OCI-LY7 (cell line): ENCODE measurements at regions not wholly inside any gene's neighbourhood (a gene's known extent, or its start where the extent isn't known, plus 50 kb on each side); places are given as distances from the start of the nearest gene placed in this dataset.

Experiments used
- BruUV-seq: library from RNA; stranded (reverse); fragments of 400-500 nt; replicated peaks from 2 replicates; lab custom pipeline; 2021; lab: Mats Ljungman, UMichigan
- CTCF ChIA-PET: fragments of 300-600 bp; sonication (Branson Sonifier 250); formaldehyde crosslinking; loops from one replicate; lab custom pipeline; 2022; ENCODE audit warnings: antibody characterized with exemption; ENCODE audit not compliant: unreplicated experiment; lab: Charles Lee
- POLR2A ChIA-PET: fragments of 300-600 bp; sonication (Branson Sonifier 250); formaldehyde crosslinking; loops from one replicate; lab custom pipeline; 2022; ENCODE audit warnings: antibody characterized with exemption; lab: Charles Lee
- DNase-seq: peaks from one replicate; pipeline ENCODE4 v3.0.0-alpha.2; 2015; ENCODE audit warnings: low spot score
- H2AFZ ChIP-seq: fragments of 200-600 bp; sonication (generic), shearing (Covaris generic); 2 replicates; pipeline ENCODE4 v1.6.1; 2014; ENCODE audit warnings: mild to moderate bottlenecking, antibody characterized with exemption, low read length, moderate library complexity
- H3K27ac ChIP-seq: fragments of 200-600 bp; sonication (generic); 2 replicates; pipeline ENCODE4 v1.5.1; 2014; ENCODE audit warnings: mixed run types, low read depth, mild to moderate bottlenecking, moderate library complexity, low read length, inconsistent platforms; ENCODE audit not compliant: poor library complexity, severe bottlenecking
- H3K36me3 ChIP-seq: fragments of 200-600 bp; sonication (generic); 2 replicates; pipeline ENCODE4 v1.6.1; 2014; ENCODE audit warnings: mild to moderate bottlenecking, antibody characterized with exemption, low read length, moderate library complexity, mixed read lengths; ENCODE audit not compliant: insufficient read depth
- H3K4me1 ChIP-seq: fragments of 200-600 bp; sonication (generic); 2 replicates; pipeline ENCODE4 v1.5.1; 2014; ENCODE audit warnings: mild to moderate bottlenecking, low read length; ENCODE audit not compliant: insufficient read depth, poor library complexity, severe bottlenecking
- H3K4me2 ChIP-seq: fragments of 200-600 bp; sonication (generic); 2 replicates; pipeline ENCODE4 v1.6.1; 2014; ENCODE audit warnings: mild to moderate bottlenecking, low read length
- H3K4me3 ChIP-seq: fragments of 200-600 bp; sonication (generic); 2 replicates; pipeline ENCODE4 v1.5.1; 2014; ENCODE audit warnings: mild to moderate bottlenecking, low read depth, low read length; ENCODE audit not compliant: poor library complexity, severe bottlenecking
- H3K79me2 ChIP-seq: fragments of 200-600 bp; sonication (generic); 2 replicates; pipeline ENCODE4 v1.6.1; 2016; ENCODE audit warnings: low read depth, mild to moderate bottlenecking, low read length, moderate library complexity, mixed read lengths; ENCODE audit not compliant: insufficient read depth
- H3K9me2 ChIP-seq: fragments of 200-600 bp; sonication (generic); 2 replicates; pipeline ENCODE4 v1.6.1; 2016; ENCODE audit warnings: mild to moderate bottlenecking, low read length, mixed read lengths; ENCODE audit not compliant: insufficient read depth
- H3K9me3 ChIP-seq: fragments of 200-600 bp; sonication (generic); 2 replicates; pipeline ENCODE4 v1.6.1; 2014; ENCODE audit warnings: mild to moderate bottlenecking, mixed run types, low read length, mixed read lengths
- H4K20me1 ChIP-seq: fragments of 200-600 bp; sonication (generic); 2 replicates; pipeline ENCODE4 v1.6.1; 2014; ENCODE audit warnings: mild to moderate bottlenecking, antibody characterized with exemption, low read length, moderate library complexity, mixed read lengths; ENCODE audit not compliant: insufficient read depth
- EZH2phosphoT487 ChIP-seq: fragments of 200-600 bp; sonication (generic); IDR thresholded peaks from 2 replicates; pipeline ENCODE4 v1.6.1; 2018; ENCODE audit warnings: low read depth, borderline replicate concordance, mild to moderate bottlenecking, mixed run types, antibody characterized with exemption, low read length, moderate library complexity, mixed read lengths
- intact Hi-C: fragments of 100-400 bp; cut with micrococcal nuclease; formaldehyde crosslinking; loops from one replicate; pipeline ENCODE4 v1.10.0; 2022; ENCODE audit not compliant: unreplicated experiment
- TF ChIP-seq, protein P1 (sequence below): fragments of 200-600 bp; sonication (generic); conservative IDR thresholded peaks from 2 replicates; pipeline ENCODE4 v1.5.1; 2014; ENCODE audit warnings: mild to moderate bottlenecking, antibody characterized with exemption, low read length, moderate library complexity, mixed read lengths

DNA sequence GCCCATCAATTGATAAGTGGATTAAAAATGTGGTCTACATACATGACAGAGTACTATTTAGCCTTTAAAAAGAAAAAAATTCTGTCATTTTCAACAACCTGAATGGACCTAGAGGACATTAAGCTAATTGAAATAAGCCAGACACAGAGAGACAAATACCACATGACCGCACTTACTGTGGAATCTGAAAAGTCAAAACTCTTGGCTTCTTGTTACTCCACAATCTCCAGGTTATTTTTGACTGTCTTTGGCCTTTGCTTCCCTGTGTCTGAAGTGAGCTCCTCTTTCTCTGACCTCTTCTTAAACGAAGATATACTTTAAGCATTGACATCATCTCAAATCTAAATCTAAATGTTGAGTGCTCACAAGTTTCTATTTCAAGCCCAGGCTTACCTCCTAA lies 265.5 kb upstream of the ADRA1B start:
- no peak for DNase-seq
- no peaks in the 10 kb centered on the region for H4K20me1 ChIP-seq
- H3K4me3 ChIP-seq, result no peak overlapping the region
- intact Hi-C loops, result no loop called here
- no peaks in the 10 kb centered on the region for H3K79me2 ChIP-seq
- TF ChIP-seq, protein P1, sequence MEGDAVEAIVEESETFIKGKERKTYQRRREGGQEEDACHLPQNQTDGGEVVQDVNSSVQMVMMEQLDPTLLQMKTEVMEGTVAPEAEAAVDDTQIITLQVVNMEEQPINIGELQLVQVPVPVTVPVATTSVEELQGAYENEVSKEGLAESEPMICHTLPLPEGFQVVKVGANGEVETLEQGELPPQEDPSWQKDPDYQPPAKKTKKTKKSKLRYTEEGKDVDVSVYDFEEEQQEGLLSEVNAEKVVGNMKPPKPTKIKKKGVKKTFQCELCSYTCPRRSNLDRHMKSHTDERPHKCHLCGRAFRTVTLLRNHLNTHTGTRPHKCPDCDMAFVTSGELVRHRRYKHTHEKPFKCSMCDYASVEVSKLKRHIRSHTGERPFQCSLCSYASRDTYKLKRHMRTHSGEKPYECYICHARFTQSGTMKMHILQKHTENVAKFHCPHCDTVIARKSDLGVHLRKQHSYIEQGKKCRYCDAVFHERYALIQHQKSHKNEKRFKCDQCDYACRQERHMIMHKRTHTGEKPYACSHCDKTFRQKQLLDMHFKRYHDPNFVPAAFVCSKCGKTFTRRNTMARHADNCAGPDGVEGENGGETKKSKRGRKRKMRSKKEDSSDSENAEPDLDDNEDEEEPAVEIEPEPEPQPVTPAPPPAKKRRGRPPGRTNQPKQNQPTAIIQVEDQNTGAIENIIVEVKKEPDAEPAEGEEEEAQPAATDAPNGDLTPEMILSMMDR, result no peak
- TF ChIP-seq EZH2phosphoT487, result no peak
- POLR2A ChIA-PET, result interaction anchor here (0.7 to 0.9 kb wide), 2 partner anchors 246 to 333 kb away, joined by 3 to 5 read pairs; no protein-coding TSS in a partner anchor
- no peak overlapping the region for H3K27ac ChIP-seq
- no peaks in the 10 kb centered on the region for H3K9me2 ChIP-seq
- BruUV-seq, result no TSS peak
- CTCF ChIA-PET, result no interaction called here
- no peaks in the 10 kb centered on the region for H3K36me3 ChIP-seq
- H2AFZ ChIP-seq, result no peak overlapping the region
- H3K9me3 ChIP-seq, result no peaks in the 10 kb centered on the region
- H3K4me1 ChIP-seq, result no peaks in the 10 kb centered on the region
- H3K4me2 ChIP-seq, result no peak overlapping the region

DNA sequence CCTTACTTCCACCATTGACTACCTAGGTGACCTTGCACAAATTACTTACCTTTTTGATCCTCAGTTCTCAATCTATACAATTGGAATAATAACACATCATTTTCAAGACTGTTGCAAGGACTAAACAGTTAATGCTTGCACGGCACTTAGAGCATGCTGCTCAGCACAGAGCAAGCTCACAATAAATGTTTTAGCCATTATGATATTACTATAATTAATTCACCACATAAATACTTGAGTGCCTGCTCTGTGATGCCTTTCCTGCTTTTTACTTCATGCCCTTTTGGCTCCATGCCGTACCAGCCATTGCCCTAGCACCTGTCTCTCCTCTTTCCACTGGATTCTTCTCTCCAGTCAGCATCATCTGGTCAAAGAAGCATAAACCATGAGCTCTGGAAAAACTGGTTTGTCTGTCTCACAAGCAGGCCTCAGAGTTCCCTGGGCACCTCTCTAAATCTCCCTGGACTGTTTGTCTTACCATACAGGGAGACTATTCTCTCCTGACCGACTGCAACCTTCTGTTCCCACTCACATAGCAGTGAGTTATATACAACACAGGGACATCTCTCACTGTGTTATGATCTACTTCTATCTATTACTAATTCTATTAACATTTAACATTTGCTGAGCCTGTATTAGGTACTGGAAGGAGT lies 260.4 kb upstream of the ADRA1B start:
- no peaks in the 10 kb centered on the region for H3K79me2 ChIP-seq
- H3K9me3 ChIP-seq, result no peaks in the 10 kb centered on the region
- H3K4me1 ChIP-seq, result no peaks in the 10 kb centered on the region
- BruUV-seq, result no TSS peak
- no peak overlapping the region for H3K4me3 ChIP-seq
- no peak for DNase-seq
- no peaks in the 10 kb centered on the region for H4K20me1 ChIP-seq
- H3K36me3 ChIP-seq, result no peaks in the 10 kb centered on the region
- no peak overlapping the region for H3K27ac ChIP-seq
- CTCF ChIA-PET, result no interaction called here
- no peak overlapping the region for H3K4me2 ChIP-seq
- no peaks in the 10 kb centered on the region for H3K9me2 ChIP-seq
- intact Hi-C loops, result no loop called here
- POLR2A ChIA-PET, result no interaction called here
- H2AFZ ChIP-seq, result no peak overlapping the region
- TF ChIP-seq, protein P1, result no peak
- no peak for TF ChIP-seq EZH2phosphoT487

DNA sequence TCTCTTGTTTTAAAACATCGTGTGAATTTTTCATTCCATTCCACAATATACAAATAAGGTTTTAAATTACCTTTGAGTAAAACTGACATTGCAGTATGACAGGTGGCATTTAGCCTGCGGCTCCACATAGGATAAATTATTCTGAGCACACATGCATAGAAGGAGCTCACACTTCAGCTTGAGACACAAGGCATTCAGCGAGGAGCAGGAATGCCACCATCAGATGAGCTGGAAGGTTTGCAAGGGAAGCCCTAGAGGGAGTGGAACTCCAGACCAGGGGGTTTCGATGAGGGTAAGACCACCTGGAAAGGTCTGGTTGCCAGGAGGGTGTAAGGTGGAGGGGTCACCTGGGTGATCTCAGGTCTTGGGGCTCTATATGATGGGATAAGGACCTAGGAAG lies 259.0 kb upstream of the ADRA1B start:
- Histone ChIP-seq H2AFZ (no peak overlapping the region), H3K9me3 (no peaks in the 10 kb centered on the region), H3K36me3 (no peaks in the 10 kb centered on the region), H4K20me1 (no peaks in the 10 kb centered on the region), H3K4me3 (no peak overlapping the region), H3K4me2 (no peak overlapping the region), H3K9me2 (no peaks in the 10 kb centered on the region), H3K27ac (no peak overlapping the region), H3K79me2 (no peaks in the 10 kb centered on the region), H3K4me1 (no peaks in the 10 kb centered on the region)
- no TSS peak for BruUV-seq
- TF ChIP-seq EZH2phosphoT487, result no peak
- TF ChIP-seq, protein P1, result no peak
- DNase-seq, result no peak
- ChIA-PET POLR2A (interaction anchor here (0.6 to 0.7 kb wide), 2 partner anchors 57 to 673 kb away, joined by 4 to 5 read pairs; no protein-coding TSS in a partner anchor), CTCF (no interaction called here)
- intact Hi-C loops, result no loop called here
